ENCODE measurements at regions not wholly inside any gene's neighbourhood (a gene's known extent, or its start where the extent isn't known, plus 50 kb on each side); places are given as distances from the start of the nearest gene placed in this dataset.

GRCh38 chr6:47134476-47135189 is 92.5 kb upstream of the ADGRF1 start (continued):
- no peak for TF ChIP-seq ZNF462 (CRISPR knock-in tag; IDR thresholded peaks at IDR 0.05)
- TF ChIP-seq REST (IDR thresholded peaks at IDR 0.05; ENCODE audit: unreplicated experiment) = no peak
- no peak for TF ChIP-seq CREB1 (CRISPR knock-in tag; IDR thresholded peaks at IDR 0.05; ENCODE audit: low read depth)

Data from GM23338 (cell line).